GM21447 (cell line): ENCODE measurements at regions not wholly inside any gene's neighbourhood (a gene's known extent, or its start where the extent isn't known, plus 50 kb on each side); places are given as distances from the start of the nearest gene placed in this dataset.
"Not testable (repeated sequence)": the region's sequence is repeated elsewhere in the genome, so short reads cannot be mapped to it uniquely, and the experiment has no call there.

Experiments used
- ATAC-seq: cut with Tn5 transposase; IDR thresholded peaks from one replicate; pipeline ENCODE4 v1.9.1; 2021; ENCODE audit not compliant: unreplicated experiment

- no peak for ATAC-seq
Measured at GRCh38 chr5:39539470-39539869, 114.7 kb upstream of the DAB2 start.

DNA sequence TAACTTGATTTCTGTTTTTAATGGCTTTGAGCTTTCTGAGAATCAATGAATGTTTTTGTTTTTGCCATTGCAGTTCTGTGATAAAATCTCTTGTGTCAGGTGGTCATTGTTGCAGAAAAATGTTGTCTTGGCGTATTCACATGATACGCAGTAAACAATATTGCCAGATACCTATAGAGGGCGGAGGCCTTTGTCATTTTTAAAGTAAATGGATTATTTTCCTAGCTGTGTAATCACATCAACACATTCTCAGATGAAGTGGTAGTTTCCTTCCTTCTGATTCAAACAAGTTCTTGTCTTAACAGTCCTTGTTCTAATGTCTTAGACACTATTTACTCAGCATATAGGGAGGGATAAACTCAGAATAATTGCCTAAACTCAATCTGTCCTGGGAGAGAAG lies 109.9 kb upstream of the DAB2 start:
- no peak for ATAC-seq

- ATAC-seq = no peak
Measured at GRCh38 chr5:39533749-39534148, 109.0 kb upstream of the DAB2 start.

DNA sequence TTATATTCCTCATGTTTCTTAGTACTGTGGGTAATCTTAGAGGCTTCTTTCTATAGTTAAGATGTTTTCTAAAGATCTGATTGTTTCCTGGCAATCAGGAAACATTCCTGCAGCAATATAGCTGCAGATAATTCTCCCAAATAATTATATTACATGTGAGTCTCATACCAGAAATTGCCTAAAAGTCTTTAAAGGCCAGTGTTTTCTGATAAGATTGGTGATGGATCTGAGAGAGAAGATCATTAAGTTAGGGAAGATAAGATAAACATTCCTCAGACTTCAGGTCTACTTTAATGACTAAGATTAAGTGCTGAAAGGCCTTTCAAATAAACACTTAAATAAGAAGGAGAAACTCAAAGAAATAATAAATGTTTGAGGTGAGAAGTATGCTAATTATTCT lies 107.7 kb upstream of the DAB2 start:
- no peak for ATAC-seq

- ATAC-seq = no peak
Measured at GRCh38 chr5:39531306-39531705, 106.5 kb upstream of the DAB2 start.

DNA sequence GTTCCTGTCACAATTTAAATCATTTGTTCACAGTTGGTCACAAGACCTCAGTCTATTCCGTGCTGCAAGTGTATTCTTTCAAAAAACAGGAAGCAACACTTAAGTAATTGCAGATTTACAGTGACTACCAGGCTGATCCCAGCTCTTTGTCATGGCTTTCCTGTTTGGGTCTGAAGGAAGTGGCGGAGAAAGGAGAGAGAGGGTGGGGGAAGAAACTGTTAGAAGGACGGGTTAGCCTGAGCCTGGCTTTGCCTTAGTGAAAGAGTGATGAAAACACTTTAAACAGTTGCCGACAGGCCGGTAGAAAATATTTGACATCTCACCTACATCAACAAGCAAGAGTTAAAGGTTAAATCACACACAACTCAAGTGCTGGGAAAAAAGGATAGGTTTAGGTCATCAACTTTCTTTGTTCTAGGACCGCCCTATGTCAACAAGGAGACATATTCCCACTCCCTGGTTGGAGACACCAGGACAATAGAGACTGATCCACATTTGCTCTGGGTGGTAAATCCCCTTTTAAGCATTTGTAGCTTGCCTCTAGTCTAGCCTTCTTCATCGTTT lies 102.2 kb upstream of the DAB2 start:
- no peak for ATAC-seq

- not testable (repeated sequence) for ATAC-seq
Measured at GRCh38 chr5:39525781-39526180, 101.0 kb upstream of the DAB2 start.

GRCh38 chr5:39525271-39525670 lies 100.5 kb upstream of the DAB2 start:
- no peak for ATAC-seq

DNA sequence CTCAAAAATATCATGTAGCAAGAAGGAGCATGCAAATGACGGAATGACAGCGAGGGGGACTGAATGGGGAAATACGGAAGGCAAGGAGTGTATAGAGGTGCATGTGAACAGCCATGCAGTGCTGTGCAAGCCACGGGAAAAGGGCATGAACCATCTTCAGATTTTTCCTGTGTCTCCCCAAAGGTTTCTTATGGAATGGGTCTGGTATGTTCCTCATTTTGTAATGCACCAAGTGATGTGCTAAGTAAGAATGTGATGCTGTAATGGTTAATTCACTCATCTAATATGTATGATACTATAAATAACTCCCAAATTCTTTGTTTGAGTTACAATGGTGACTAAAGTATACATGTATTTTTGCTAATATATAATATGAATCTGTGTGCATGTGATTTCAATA lies 99.0 kb upstream of the DAB2 start:
- ATAC-seq = no peak

- no peak for ATAC-seq
Measured at GRCh38 chr5:39521940-39522590, 97.3 kb upstream of the DAB2 start.

- ATAC-seq = no peak
Measured at GRCh38 chr5:39521098-39521860, 96.5 kb upstream of the DAB2 start.

DNA sequence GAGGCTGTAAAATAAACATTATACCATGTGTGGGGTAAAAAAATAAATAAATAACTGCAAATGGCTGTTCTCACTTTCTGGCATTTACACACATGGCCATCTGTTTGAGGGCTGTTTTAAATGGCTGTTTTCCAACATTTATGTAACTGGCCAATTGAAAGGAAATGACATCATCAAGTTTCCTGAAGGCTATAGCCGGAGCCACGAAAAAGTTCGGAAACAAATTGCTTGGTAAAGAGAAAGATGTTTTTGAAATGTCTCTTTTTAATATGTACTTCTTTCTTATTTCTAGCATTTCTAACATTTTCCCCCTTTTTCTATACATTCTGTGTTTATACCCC lies 95.4 kb upstream of the DAB2 start:
- no peak for ATAC-seq

DNA sequence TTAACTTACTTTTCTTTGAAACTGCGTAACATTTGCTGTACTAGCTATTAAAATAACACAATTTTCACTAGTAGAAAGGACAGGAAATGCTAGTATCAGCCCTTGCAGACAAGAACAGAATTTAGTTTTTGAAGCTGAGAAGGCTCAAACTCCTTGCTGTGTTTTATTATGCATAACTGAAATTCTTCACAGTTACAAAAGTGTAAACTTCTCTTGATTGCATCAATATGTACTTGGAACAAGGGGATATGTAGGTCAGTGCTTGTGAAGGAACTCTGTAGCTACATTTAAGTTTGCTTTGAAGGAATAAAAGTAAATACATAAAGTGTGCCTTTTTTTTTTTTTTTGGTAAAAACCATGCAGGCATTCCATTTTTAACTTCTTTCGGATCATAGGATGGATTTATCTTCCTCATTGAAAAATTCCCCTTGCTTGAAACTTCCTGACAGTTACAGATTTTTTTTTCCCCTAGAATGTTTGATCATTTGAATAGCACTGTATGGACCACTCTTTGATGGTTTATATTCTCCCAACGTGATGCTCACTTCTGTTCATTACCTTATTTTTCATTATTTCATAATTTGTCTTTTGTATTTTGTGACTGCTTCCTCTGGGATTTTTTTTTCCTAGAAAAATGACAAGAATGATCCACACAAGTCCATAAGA lies 94.9 kb upstream of the DAB2 start:
- ATAC-seq = no peak

- ATAC-seq = no peak
Measured at GRCh38 chr5:39519079-39519478, 94.3 kb upstream of the DAB2 start.

DNA sequence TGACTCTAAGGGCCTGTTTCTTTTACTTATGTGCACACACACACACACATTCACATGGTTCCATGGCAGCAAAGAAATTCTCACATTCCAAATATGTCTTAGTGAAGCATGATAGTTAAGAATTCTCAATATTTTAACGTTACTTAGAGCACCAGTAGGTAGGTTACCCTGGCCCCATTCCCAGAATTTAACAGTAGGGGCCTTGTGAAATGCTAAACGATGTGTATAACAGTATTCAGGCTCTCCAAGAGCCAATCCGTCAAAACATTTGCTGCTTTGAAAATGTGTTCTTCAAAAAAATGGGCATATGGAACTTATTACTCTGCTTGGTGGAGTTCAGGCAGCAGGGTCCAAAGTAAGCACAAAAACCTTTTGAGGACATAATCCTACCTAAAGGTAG lies 93.7 kb upstream of the DAB2 start:
- no peak for ATAC-seq

DNA sequence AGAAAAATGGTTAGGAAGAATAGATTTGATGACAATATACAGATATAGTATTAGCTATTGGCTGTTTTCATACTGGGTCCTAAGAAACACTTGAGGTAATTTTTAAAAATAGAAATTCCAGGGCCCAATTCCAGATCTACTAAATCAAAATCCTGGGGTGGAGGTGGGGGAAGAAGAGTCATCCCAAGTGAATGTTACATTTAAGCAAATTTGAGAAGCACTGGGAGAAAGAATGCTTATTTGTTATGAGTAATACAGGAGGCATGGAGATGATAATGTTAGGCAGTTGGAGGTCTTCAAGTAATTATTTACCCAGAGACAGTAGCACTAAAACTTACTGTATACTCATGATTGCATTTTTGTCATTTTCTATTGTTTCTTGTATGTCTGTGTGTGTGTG lies 93.0 kb upstream of the DAB2 start:
- no peak for ATAC-seq

- no peak for ATAC-seq
Measured at GRCh38 chr5:39515881-39516280, 91.1 kb upstream of the DAB2 start.

GRCh38 chr5:39513236-39513635 lies 88.5 kb upstream of the DAB2 start:
- ATAC-seq = no peak

- ATAC-seq = no peak
Measured at GRCh38 chr5:39506211-39506610, 81.4 kb upstream of the DAB2 start.

- ATAC-seq = no peak
Measured at GRCh38 chr5:39505791-39506190, 81.0 kb upstream of the DAB2 start.

- no peak for ATAC-seq
Measured at GRCh38 chr5:39505363-39505762, 80.6 kb upstream of the DAB2 start.

GRCh38 chr5:39503155-39503554 lies 78.4 kb upstream of the DAB2 start:
- ATAC-seq = no peak
